Ectodermal cell (in vitro differentiated cells): ENCODE measurements at regions not wholly inside any gene's neighbourhood (a gene's known extent, or its start where the extent isn't known, plus 50 kb on each side); places are given as distances from the start of the nearest gene placed in this dataset.

Experiments
- H3K27ac ChIP-seq: 2 replicates; pipeline ENCODE4 v1.7.0; 2013; ENCODE audit warnings: mild to moderate bottlenecking, low read depth, low read length; ENCODE audit not compliant: insufficient read depth, poor library complexity, severe bottlenecking
- H3K27me3 ChIP-seq: 2 replicates; pipeline ENCODE4 v1.7.0; 2013; ENCODE audit warnings: mild to moderate bottlenecking, low read length; ENCODE audit not compliant: insufficient read depth, control insufficient read depth, poor library complexity, severe bottlenecking
- H3K36me3 ChIP-seq: one replicate; pipeline ENCODE4 v1.7.0; 2013; ENCODE audit warnings: low read length; ENCODE audit not compliant: control insufficient read depth, insufficient read depth
- H3K4me1 ChIP-seq: one replicate; pipeline ENCODE4 v1.7.0; 2013; ENCODE audit warnings: low read length; ENCODE audit not compliant: control insufficient read depth, insufficient read depth
- H3K4me3 ChIP-seq: 2 replicates; pipeline ENCODE4 v1.7.0; 2013; ENCODE audit warnings: low read depth, low read length, control low read depth; ENCODE audit not compliant: insufficient read depth
- H3K9me3 ChIP-seq: 2 replicates; pipeline ENCODE4 v1.7.0; 2013; ENCODE audit warnings: mild to moderate bottlenecking, low read length, moderate library complexity; ENCODE audit not compliant: control insufficient read depth
- WGBS, 2 experiments: methylation state at CpG; one replicate each; pipeline ENCODE4 v1.1.7; 2013; ENCODE audit warnings: missing lambda C conversion rate in 2 of 2; 5-methylcytosine and 5-hydroxymethylcytosine counted together

DNA sequence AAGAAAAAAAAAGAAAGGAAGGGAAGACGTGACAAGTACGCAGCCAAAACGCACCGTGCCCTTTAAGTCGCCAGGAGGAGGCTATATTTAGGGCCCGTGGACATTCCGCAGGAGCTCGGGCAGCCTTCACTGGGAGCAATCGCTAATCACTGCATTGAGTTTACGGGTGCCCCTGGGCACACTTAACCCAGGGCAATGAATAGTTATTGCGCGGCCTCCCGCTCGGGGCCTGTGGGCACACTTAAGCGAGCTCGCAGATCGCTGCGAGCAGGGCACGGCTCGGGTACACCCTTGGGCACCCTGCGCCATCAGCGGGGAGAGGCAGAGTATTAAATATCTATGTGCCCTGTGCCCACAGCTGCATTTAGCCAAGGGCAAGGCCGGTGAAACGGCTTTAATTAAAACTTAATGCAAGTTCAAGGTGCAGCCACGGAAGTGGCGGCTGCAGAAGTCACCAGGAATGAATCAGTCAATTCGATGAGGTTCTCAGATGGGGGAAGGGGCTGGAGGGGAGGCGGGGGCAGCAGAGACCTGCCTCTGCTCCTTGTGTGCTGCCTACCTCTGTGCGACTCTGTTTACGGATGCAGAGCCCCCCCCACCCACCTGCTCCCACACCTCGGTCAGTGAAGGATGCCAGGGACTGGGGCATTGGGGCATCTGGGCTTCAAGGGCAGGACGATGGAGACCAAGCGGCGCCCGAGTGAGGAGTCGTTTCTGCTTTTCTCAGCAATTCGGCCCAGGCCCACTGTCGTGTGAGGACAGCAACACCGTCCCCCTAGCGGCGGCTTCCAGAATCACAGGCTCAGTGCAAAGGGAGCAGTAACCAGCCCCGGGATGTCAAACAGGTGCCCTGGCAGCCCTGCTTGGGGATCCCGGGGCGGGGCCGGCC is 51.8 kb upstream of the TARDBP start:
- Histone ChIP-seq H3K9me3 (no peaks in the 10 kb centered on the region), H3K27me3 (no peaks in the 10 kb centered on the region), H3K4me1 (peaks cover 2% of the 10 kb centered on the region), H3K36me3 (no peaks in the 10 kb centered on the region), H3K27ac (no peak overlapping the region), H3K4me3 (no peak overlapping the region)
- 56 to 57% methylated on average over 45 of the region's 45 CpGs for WGBS, 2 experiments

DNA sequence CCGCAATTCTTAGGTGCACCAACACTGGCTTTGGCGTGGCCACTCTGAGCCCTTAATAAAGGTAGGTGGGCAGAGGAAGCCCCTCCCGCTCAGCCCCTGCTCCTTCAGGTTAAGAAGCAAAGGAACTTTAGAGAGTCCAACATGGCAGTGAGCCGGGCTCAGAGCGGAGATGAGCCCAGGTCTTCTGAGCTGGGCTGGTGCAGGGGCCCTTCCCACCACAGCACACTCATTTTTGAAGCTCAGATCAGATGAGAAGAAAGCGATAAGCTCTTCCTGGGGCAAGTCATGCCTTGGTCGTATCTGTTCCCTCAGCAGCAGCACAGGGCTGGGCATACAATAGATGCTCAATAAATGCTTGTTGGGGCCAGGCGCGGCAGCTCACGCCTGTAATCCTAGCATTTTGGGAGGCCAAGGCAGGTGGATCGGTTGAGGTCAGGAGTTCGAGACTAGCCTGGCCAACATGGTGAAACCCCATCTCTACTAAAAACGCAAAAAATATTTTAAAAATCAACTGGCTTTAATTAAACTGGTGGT is 51.1 kb upstream of the TARDBP start:
- Histone ChIP-seq H3K36me3 (no peaks in the 10 kb centered on the region), H3K27ac (no peak overlapping the region), H3K9me3 (no peaks in the 10 kb centered on the region), H3K4me1 (peaks cover 2% of the 10 kb centered on the region), H3K4me3 (no peak overlapping the region), H3K27me3 (no peaks in the 10 kb centered on the region)
- WGBS, 2 experiments: 69 to 71% methylated on average over 13 of the region's 13 CpGs

DNA sequence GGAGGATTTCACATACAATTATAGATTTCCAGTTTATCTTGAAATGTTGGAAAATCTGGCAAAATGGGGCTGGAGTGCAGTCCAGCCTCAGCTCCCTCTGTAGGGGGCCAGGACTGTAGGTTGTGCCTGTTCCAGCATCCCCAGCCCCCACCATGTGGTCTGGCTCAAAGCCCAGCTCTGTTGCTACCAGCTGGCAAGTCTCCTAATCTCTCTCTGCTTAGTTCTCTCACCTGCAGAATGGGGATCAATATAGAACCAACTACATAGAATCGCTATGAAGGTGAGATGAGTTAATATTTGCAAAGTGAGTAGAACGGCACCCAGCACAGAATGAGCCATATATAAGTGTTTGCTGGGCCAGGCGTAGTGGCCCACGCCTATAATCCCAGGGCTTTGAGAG is 50.0 kb upstream of the TARDBP start:
- Histone ChIP-seq H3K36me3 (no peaks in the 10 kb centered on the region), H3K4me1 (peaks cover 2% of the 10 kb centered on the region), H3K27me3 (no peaks in the 10 kb centered on the region), H3K4me3 (no peak overlapping the region), H3K9me3 (no peaks in the 10 kb centered on the region), H3K27ac (no peak overlapping the region)
- WGBS, 2 experiments: 95 to 96% methylated on average over 4 of the region's 4 CpGs
